ENCODE measurements at regions not wholly inside any gene's neighbourhood (a gene's known extent, or its start where the extent isn't known, plus 50 kb on each side); places are given as distances from the start of the nearest gene placed in this dataset.

DNA sequence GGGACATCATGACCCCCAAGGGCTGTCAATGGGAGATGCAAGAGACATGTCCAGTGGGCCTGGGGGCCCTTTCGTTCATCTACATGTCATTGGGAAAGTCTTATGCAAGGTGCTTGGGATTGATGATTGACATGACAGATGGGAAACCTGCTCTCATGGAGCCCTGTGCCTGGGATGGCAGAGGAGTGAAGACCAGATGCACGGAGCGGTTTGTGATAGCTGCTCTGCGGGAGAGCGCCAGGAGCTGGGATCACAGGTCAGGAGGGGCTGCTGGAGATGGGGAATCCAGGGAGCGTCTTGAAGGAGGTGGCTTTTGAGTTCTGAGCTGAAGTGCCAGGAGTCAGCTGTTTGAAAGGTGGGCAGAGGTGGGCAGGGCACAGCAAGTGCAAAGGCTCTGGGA is 104.3 kb downstream of the FGF18 start:
- Histone ChIP-seq H3K27me3 (ENCODE audit: control insufficient read depth, insufficient read depth, low read length) (no peaks in the 10 kb centered on the region), H3K4me1 (ENCODE audit: control insufficient read depth, insufficient read depth, low read length) (peaks cover 23% of the 10 kb centered on the region), H3K23ac (ENCODE audit: low read depth, low read length) (no peak overlapping the region), H3K36me3 (ENCODE audit: control insufficient read depth, insufficient read depth, low read length) (no peaks in the 10 kb centered on the region), H4K5ac (ENCODE audit: low read depth, low read length) (no peak overlapping the region), H2AK5ac (ENCODE audit: low read depth, low read length) (no peak overlapping the region), H3K9me1 (ENCODE audit: insufficient read depth, low read length) (peaks cover 23% of the 10 kb centered on the region), H2AFZ (replicated peaks; ENCODE audit: low read length, poor library complexity) (no peak overlapping the region), H4K20me1 (ENCODE audit: insufficient read depth, low read length) (no peaks in the 10 kb centered on the region), H3K4me2 (ENCODE audit: low read depth, low read length) (no peak overlapping the region), H2AK9ac (replicated peaks; ENCODE audit: low read depth, low read length, poor library complexity) (no peak overlapping the region), H3K79me1 (ENCODE audit: low read depth in 1 of 2, low read length in 2 of 2) (no peaks in the 10 kb centered on the region), H2BK20ac (ENCODE audit: low read depth, low read length) (no peak overlapping the region), H4K91ac (ENCODE audit: insufficient read depth, low read depth, low read length) (no peak overlapping the region), H3K56ac (ENCODE audit: extremely low read depth, insufficient read depth, low read length) (no peak overlapping the region), H4K8ac (ENCODE audit: low read depth in 2 of 2, low read length in 2 of 2) (no peak overlapping the region), H2BK120ac (ENCODE audit: low read depth, low read length) (no peak overlapping the region), H3K9ac (ENCODE audit: low read depth, low read length) (no peak overlapping the region), H3K14ac (replicated peaks; ENCODE audit: low read depth, low read length) (no peak overlapping the region), H3K18ac (ENCODE audit: low read depth, low read length) (no peak overlapping the region), H3K4ac (ENCODE audit: low read depth, low read length) (no peak overlapping the region), H2BK5ac (ENCODE audit: low read depth, low read length, poor library complexity, severe bottlenecking) (no peak overlapping the region), H3K9me3 (ENCODE audit: control insufficient read depth, insufficient read depth, low read length) (no peaks in the 10 kb centered on the region), H3K27ac (ENCODE audit: insufficient read depth, low read length) (no peak overlapping the region), H3K4me3 (ENCODE audit: insufficient read depth, low read depth, low read length) (no peak overlapping the region), H2BK15ac (ENCODE audit: low read depth, low read length) (no peak overlapping the region)
- dilution Hi-C loops (cut with HindIII; ENCODE audit: low sequenced_read_pairs, unreplicated experiment) (no loop called here), intact Hi-C loops (cut with micrococcal nuclease) (loop anchor here (5.0 kb wide), 1 partner anchor 101 kb away; no protein-coding TSS in a partner anchor), in situ Hi-C loops (cut with MboI; ENCODE audit: low sequenced_read_pairs) (no loop called here)
- DNase-seq (no peak), ATAC-seq (ENCODE audit: low read depth) (no peak)
- POLR2A ChIA-PET (ENCODE audit: unreplicated experiment): no interaction called here
- CTCF ChIA-PET: interaction anchor here (0.6 kb wide), 1 partner anchor 74 kb away, joined by 3 read pairs; no protein-coding TSS in a partner anchor
- BruUV-seq (replicated peaks): no TSS peak
- TF ChIP-seq, protein P1, sequence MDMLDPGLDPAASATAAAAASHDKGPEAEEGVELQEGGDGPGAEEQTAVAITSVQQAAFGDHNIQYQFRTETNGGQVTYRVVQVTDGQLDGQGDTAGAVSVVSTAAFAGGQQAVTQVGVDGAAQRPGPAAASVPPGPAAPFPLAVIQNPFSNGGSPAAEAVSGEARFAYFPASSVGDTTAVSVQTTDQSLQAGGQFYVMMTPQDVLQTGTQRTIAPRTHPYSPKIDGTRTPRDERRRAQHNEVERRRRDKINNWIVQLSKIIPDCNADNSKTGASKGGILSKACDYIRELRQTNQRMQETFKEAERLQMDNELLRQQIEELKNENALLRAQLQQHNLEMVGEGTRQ (IDR thresholded peaks at IDR 0.05; ENCODE audit: low read depth, low read length): no peak
- TF ChIP-seq RCOR1 (IDR thresholded peaks at IDR 0.05; ENCODE audit: insufficient replicate concordance, low read length) (no peak), CEBPB (IDR thresholded peaks at IDR 0.05; ENCODE audit: low read depth, low read length) (no peak), RFX5 (IDR thresholded peaks at IDR 0.05; ENCODE audit: low read depth, low read length) (no peak), MAFK (IDR thresholded peaks at IDR 0.05; ENCODE audit: low read depth, low read length) (no peak), MXI1 (IDR thresholded peaks at IDR 0.05; ENCODE audit: borderline replicate concordance, low read depth, low read length) (no peak), POLR2A (IDR thresholded peaks at IDR 0.05; ENCODE audit: low read depth, low read length) (no peak), FOS (IDR thresholded peaks at IDR 0.05; ENCODE audit: low read depth, low read length) (no peak), NFE2L2 (IDR thresholded peaks at IDR 0.05; ENCODE audit: low read depth, low read length) (no peak), CHD1 (IDR thresholded peaks at IDR 0.05; ENCODE audit: low read depth, low read length) (no peak), BHLHE40 (IDR thresholded peaks at IDR 0.05; ENCODE audit: low read depth, low read length) (no peak), MAZ (IDR thresholded peaks at IDR 0.05; ENCODE audit: borderline replicate concordance, low read depth, low read length) (no peak), SMC3 (IDR thresholded peaks at IDR 0.05; ENCODE audit: low read depth, low read length) (no peak), RAD21 (IDR thresholded peaks at IDR 0.05; ENCODE audit: low read length) (no peak)
- TF ChIP-seq, protein P2, sequence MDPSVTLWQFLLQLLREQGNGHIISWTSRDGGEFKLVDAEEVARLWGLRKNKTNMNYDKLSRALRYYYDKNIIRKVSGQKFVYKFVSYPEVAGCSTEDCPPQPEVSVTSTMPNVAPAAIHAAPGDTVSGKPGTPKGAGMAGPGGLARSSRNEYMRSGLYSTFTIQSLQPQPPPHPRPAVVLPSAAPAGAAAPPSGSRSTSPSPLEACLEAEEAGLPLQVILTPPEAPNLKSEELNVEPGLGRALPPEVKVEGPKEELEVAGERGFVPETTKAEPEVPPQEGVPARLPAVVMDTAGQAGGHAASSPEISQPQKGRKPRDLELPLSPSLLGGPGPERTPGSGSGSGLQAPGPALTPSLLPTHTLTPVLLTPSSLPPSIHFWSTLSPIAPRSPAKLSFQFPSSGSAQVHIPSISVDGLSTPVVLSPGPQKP (IDR thresholded peaks at IDR 0.05; ENCODE audit: borderline replicate concordance, low read depth, low read length): no peak
- 88% methylated on average over 6 of the region's 6 CpGs; no CpG with 5 or more reads in 1 of the 2 experiments for WGBS, 2 experiments (ENCODE audit: extremely low coverage in 2 of 2, insufficient read length in 1 of 2)
